Stomach (tissue), 4 donors: ENCODE measurements at regions not wholly inside any gene's neighbourhood (a gene's known extent, or its start where the extent isn't known, plus 50 kb on each side); places are given as distances from the start of the nearest gene placed in this dataset.

Source experiments
- CTCF ChIP-seq, 7 experiments: fragments of 450-650 bp in 4 of 7; fragments of 200-600 bp in 3 of 7; sonication (generic) in 3 of 7; IDR thresholded peaks; one replicate each; pipeline ENCODE4 v1.5.1; 2016 to 2019; ENCODE audit warnings: antibody characterized with exemption in 7 of 7, control low read depth in 2 of 7, mild to moderate bottlenecking in 1 of 7
- EP300 ChIP-seq: sonication (generic); formaldehyde crosslinking; IDR thresholded peaks from one replicate; pipeline ENCODE4 v1.6.1; 2017; ENCODE audit warnings: antibody characterized with exemption
- POLR2A ChIP-seq, 4 donors: fragments of 450-650 bp; IDR thresholded peaks; one replicate each; pipeline ENCODE4 v1.6.1; 2016; ENCODE audit warnings: antibody characterized with exemption in 4 of 4, control low read depth in 2 of 4, mild to moderate bottlenecking in 1 of 4, moderate library complexity in 1 of 4
- POLR2AphosphoS5 ChIP-seq, 3 donors: sonication (generic); formaldehyde crosslinking; IDR thresholded peaks; one replicate each; pipeline ENCODE4 v1.6.1; 2016; ENCODE audit warnings: antibody characterized with exemption in 3 of 3

GRCh38 chr1:99497690-99498089 lies 148.2 kb upstream of the PALMD start:
- no peak for TF ChIP-seq CTCF (IDR thresholded peaks at IDR 0.05)
- TF ChIP-seq EP300, result no peak
- no peak for TF ChIP-seq POLR2A (IDR thresholded peaks at IDR 0.05)
- no peak for TF ChIP-seq POLR2AphosphoS5 (IDR thresholded peaks at IDR 0.05)
